ENCODE measurements at regions not wholly inside any gene's neighbourhood (a gene's known extent, or its start where the extent isn't known, plus 50 kb on each side); places are given as distances from the start of the nearest gene placed in this dataset.

- no peak for FAIRE-seq
- TF ChIP-seq ESRRA (IDR thresholded peaks at IDR 0.05; ENCODE audit: borderline replicate concordance, low read length) (no peak), RAD21 (conservative IDR thresholded peaks at IDR 0.05 in 1 of 2, IDR thresholded peaks at IDR 0.05 in 1 of 2) (no peak), ZC3H11A (IDR thresholded peaks at IDR 0.05) (no peak), CBX8 (IDR thresholded peaks at IDR 0.05) (no peak), CBX2 (IDR thresholded peaks at IDR 0.05; ENCODE audit: borderline replicate concordance, low read depth) (no peak), TFCP2L1 (CRISPR knock-in tag; IDR thresholded peaks at IDR 0.05) (no peak), HOXB5 (CRISPR knock-in tag; IDR thresholded peaks at IDR 0.05) (no peak), FOSB (CRISPR knock-in tag; IDR thresholded peaks at IDR 0.05) (no peak), CEBPB (IDR thresholded peaks at IDR 0.05) (no peak), MAFK (IDR thresholded peaks at IDR 0.05; ENCODE audit: partially characterized antibody) (no peak), FOXS1 (CRISPR knock-in tag; IDR thresholded peaks at IDR 0.05) (no peak), HOXA7 (CRISPR knock-in tag; IDR thresholded peaks at IDR 0.05) (no peak), MAX (IDR thresholded peaks at IDR 0.05) (no peak), KDM5A (IDR thresholded peaks at IDR 0.05) (no peak), NFE2L2 (conservative IDR thresholded peaks at IDR 0.05; ENCODE audit: low read length) (no peak), RFX5 (IDR thresholded peaks at IDR 0.05) (no peak), NPAS2 (CRISPR knock-in tag; IDR thresholded peaks at IDR 0.05; ENCODE audit: borderline replicate concordance) (no peak)
These were observed 212.2 kb upstream of the SLC24A2 start for GRCh38 chr9:20001058-20001457.

GRCh38 chr9:19999491-20000057 lies 210.7 kb upstream of the SLC24A2 start:
- 25% methylated on average over 2 of the region's 2 CpGs for WGBS (ENCODE audit: missing lambda C conversion rate)
- DNase-seq (ENCODE audit: low read depth in 1 of 2, low spot score in 1 of 2) (no peak), ATAC-seq (no peak), FAIRE-seq (no peak)
- Histone ChIP-seq H3K4me1 (no peaks in the 10 kb centered on the region), H3K4me2 (no peak overlapping the region), H3K4me3 (no peak overlapping the region), H3K9me3 (no peaks in the 10 kb centered on the region), H3K27ac (no peak overlapping the region)
- TF ChIP-seq RARB (CRISPR knock-in tag; IDR thresholded peaks at IDR 0.05), result no peak
- ChIA-PET CTCF (interaction anchor here (1.2 kb wide), 1 partner anchor 47 kb away, joined by 3 read pairs; no protein-coding TSS in a partner anchor), POLR2A (no interaction called here)

More at GRCh38 chr9:20001058-20001457, 212.2 kb upstream of the SLC24A2 start:
- H3K4me1 ChIP-seq, result no peaks in the 10 kb centered on the region
- no peak for ATAC-seq
- CTCF ChIA-PET, result no interaction called here
- POLR2A ChIA-PET, result no interaction called here
- H3K4me3 ChIP-seq, result no peak overlapping the region
- H3K4me2 ChIP-seq, result no peak overlapping the region
- WGBS (ENCODE audit: missing lambda C conversion rate), result 40% methylated on average over 5 of the region's 5 CpGs
- DNase-seq (ENCODE audit: low read depth in 1 of 2, low spot score in 1 of 2), result no peak
- H3K27ac ChIP-seq, result no peak overlapping the region
- H3K9me3 ChIP-seq, result no peaks in the 10 kb centered on the region

GRCh38 chr9:19998823-19999455 lies 210.1 kb upstream of the SLC24A2 start:
- no peak for TF ChIP-seq SREBF2 (IDR thresholded peaks at IDR 0.05)
- TF ChIP-seq NR3C1 (IDR thresholded peaks at IDR 0.05), result no peak
- TF ChIP-seq FOSB (CRISPR knock-in tag; IDR thresholded peaks at IDR 0.05), result no peak
- TF ChIP-seq HES2 (IDR thresholded peaks at IDR 0.05), result no peak
- TF ChIP-seq FOSL2 (IDR thresholded peaks at IDR 0.05), result no peak
- no peak for TF ChIP-seq FOSL2 (CRISPR knock-in tag; IDR thresholded peaks at IDR 0.05)

GRCh38 chr9:19998153-19998552 lies 209.3 kb upstream of the SLC24A2 start:
- DNase-seq (ENCODE audit: low read depth in 1 of 2, low spot score in 1 of 2) (peak in 1 of 2 experiments; percentile 9), ATAC-seq (no peak), FAIRE-seq (no peak)
- H3K4me1 ChIP-seq, result no peaks in the 10 kb centered on the region
- ChIA-PET POLR2A (no interaction called here), CTCF (no interaction called here)
- H3K4me3 ChIP-seq, result no peak overlapping the region
- H3K9me3 ChIP-seq, result no peaks in the 10 kb centered on the region
- no peak overlapping the region for H3K27ac ChIP-seq
- TF ChIP-seq MYC (IDR thresholded peaks at IDR 0.05; ENCODE audit: borderline replicate concordance, low read length) (no peak), ZC3H11A (IDR thresholded peaks at IDR 0.05) (no peak), BHLHE40 (IDR thresholded peaks at IDR 0.05; ENCODE audit: low read depth, low read length) (no peak), CHD2 (IDR thresholded peaks at IDR 0.05; ENCODE audit: low read length, partially characterized antibody) (no peak), HES2 (IDR thresholded peaks at IDR 0.05) (no peak), NPAS2 (CRISPR knock-in tag; IDR thresholded peaks at IDR 0.05; ENCODE audit: borderline replicate concordance) (no peak), E2F6 (IDR thresholded peaks at IDR 0.05; ENCODE audit: borderline replicate concordance, low read depth) (no peak), ZFP36 (IDR thresholded peaks at IDR 0.05; ENCODE audit: borderline replicate concordance, partially characterized antibody) (no peak)
- WGBS (ENCODE audit: missing lambda C conversion rate), result 28% methylated on average over 2 of the region's 2 CpGs
- no peak overlapping the region for H3K4me2 ChIP-seq

More at GRCh38 chr9:19998823-19999455, 210.1 kb upstream of the SLC24A2 start:
- ATAC-seq (no peak), FAIRE-seq (no peak), DNase-seq (ENCODE audit: low read depth in 1 of 2, low spot score in 1 of 2) (no peak)
- ChIA-PET CTCF (interaction anchor here (1.2 kb wide), 1 partner anchor 47 kb away, joined by 3 read pairs; no protein-coding TSS in a partner anchor), POLR2A (no interaction called here)
- Histone ChIP-seq H3K4me1 (no peaks in the 10 kb centered on the region), H3K4me2 (no peak overlapping the region), H3K9me3 (no peaks in the 10 kb centered on the region), H3K27ac (no peak overlapping the region), H3K4me3 (no peak overlapping the region)
- 19% methylated on average over 3 of the region's 3 CpGs for WGBS (ENCODE audit: missing lambda C conversion rate)
